Colonic mucosa (tissue), 4 donors: ENCODE measurements at regions not wholly inside any gene's neighbourhood (a gene's known extent, or its start where the extent isn't known, plus 50 kb on each side); places are given as distances from the start of the nearest gene placed in this dataset.
A peak's percentile ranks its signal among the peaks of the same experiment; 100 is the strongest.

ENCODE experiments used
- DNase-seq: peaks from one replicate; pipeline ENCODE4 v3.0.0-alpha.2; 2020
- H3K27ac ChIP-seq: fragments of 200-600 bp; one replicate; pipeline ENCODE4 v1.8.0; 2021
- H3K27me3 ChIP-seq: fragments of 200-600 bp; one replicate; pipeline ENCODE4 v1.8.0; 2021
- H3K36me3 ChIP-seq: fragments of 200-600 bp; one replicate; pipeline ENCODE4 v1.8.0; 2021
- H3K4me1 ChIP-seq: fragments of 200-600 bp; one replicate; pipeline ENCODE4 v1.8.0; 2021; ENCODE audit warnings: mild to moderate bottlenecking
- H3K4me3 ChIP-seq: fragments of 200-600 bp; one replicate; pipeline ENCODE4 v1.8.0; 2021
- H3K9ac ChIP-seq, 2 donors: one replicate each; pipeline ENCODE4 v1.7.0; 2013; ENCODE audit warnings: control low read depth in 2 of 2, low read depth in 2 of 2, low read length in 2 of 2
- H3K9me3 ChIP-seq: fragments of 200-600 bp; one replicate; pipeline ENCODE4 v1.8.0; 2021
- CTCF ChIP-seq: fragments of 200-600 bp; IDR thresholded peaks from one replicate; pipeline ENCODE4 v1.8.0; 2022; ENCODE audit warnings: antibody characterized with exemption, mild to moderate bottlenecking
- intact Hi-C: fragments of 100-400 bp; cut with DNase I; formaldehyde crosslinking; loops from one replicate; pipeline ENCODE4 v1.14.1; 2022
- donor health status: healthy.
- donor health status: DM: no; HTN: no; CAD: no.
- donor health status: DM: no; HTN: no; CAD: no.

- DNase-seq, result no peak
- H3K27ac ChIP-seq, result no peak overlapping the region
These were observed 326.6 kb upstream of the F9 start for GRCh38 chrX:139203651-139204570.

GRCh38 chrX:139202742-139203420 lies 327.7 kb upstream of the F9 start:
- Histone ChIP-seq H3K4me1 (no peaks in the 10 kb centered on the region), H3K27me3 (peaks cover 15% of the 10 kb centered on the region), H3K27ac (no peak overlapping the region), H3K36me3 (no peaks in the 10 kb centered on the region), H3K4me3 (no peak overlapping the region), H3K9ac (no peak overlapping the region), H3K9me3 (no peaks in the 10 kb centered on the region)
- intact Hi-C loops, result no loop called here
- no peak for DNase-seq
- TF ChIP-seq CTCF, result no peak

More at GRCh38 chrX:139203651-139204570, 326.6 kb upstream of the F9 start:
- intact Hi-C loops, result no loop called here
- Histone ChIP-seq H3K9me3 (no peaks in the 10 kb centered on the region), H3K4me3 (peak overlapping the region; percentile 38), H3K36me3 (no peaks in the 10 kb centered on the region), H3K9ac (no peak overlapping the region), H3K4me1 (no peaks in the 10 kb centered on the region), H3K27me3 (peaks cover 15% of the 10 kb centered on the region)
- no peak for TF ChIP-seq CTCF

GRCh38 chrX:139201924-139202323 lies 328.6 kb upstream of the F9 start:
- no peak for DNase-seq
- TF ChIP-seq CTCF, result no peak
- intact Hi-C loops, result no loop called here
- Histone ChIP-seq H3K27ac (no peak overlapping the region), H3K4me1 (no peaks in the 10 kb centered on the region), H3K9ac (no peak overlapping the region), H3K27me3 (peaks cover 15% of the 10 kb centered on the region), H3K36me3 (no peaks in the 10 kb centered on the region), H3K4me3 (no peak overlapping the region), H3K9me3 (no peaks in the 10 kb centered on the region)

GRCh38 chrX:139200793-139201192 lies 329.7 kb upstream of the F9 start:
- Histone ChIP-seq H3K9me3 (no peaks in the 10 kb centered on the region), H3K27ac (no peak overlapping the region), H3K27me3 (peaks cover 15% of the 10 kb centered on the region), H3K36me3 (no peaks in the 10 kb centered on the region), H3K4me1 (no peaks in the 10 kb centered on the region), H3K4me3 (no peak overlapping the region), H3K9ac (no peak overlapping the region)
- intact Hi-C loops, result no loop called here
- TF ChIP-seq CTCF, result no peak
- DNase-seq, result no peak

- Histone ChIP-seq H3K9me3 (no peaks in the 10 kb centered on the region), H3K36me3 (no peaks in the 10 kb centered on the region), H3K27ac (no peak overlapping the region), H3K27me3 (peaks cover 15% of the 10 kb centered on the region), H3K4me3 (no peak overlapping the region), H3K4me1 (no peaks in the 10 kb centered on the region), H3K9ac (no peak overlapping the region)
- no peak for TF ChIP-seq CTCF
- DNase-seq, result no peak
- intact Hi-C loops, result no loop called here
These were observed 330.2 kb upstream of the F9 start for GRCh38 chrX:139200346-139200745.
